Left renal cortex interstitium (tissue), 4 donors: ENCODE measurements at regions not wholly inside any gene's neighbourhood (a gene's known extent, or its start where the extent isn't known, plus 50 kb on each side); places are given as distances from the start of the nearest gene placed in this dataset.

Experiments used
- DNase-seq, 4 donors: peaks; one replicate each; pipeline ENCODE4 v3.0.0-alpha.2; 2013; ENCODE audit warnings: low read depth in 4 of 4, low spot score in 2 of 4, missing footprints in 1 of 4

GRCh38 chr15:39530480-39531342 is 50.2 kb upstream of the THBS1 start:
- no peak for DNase-seq
